ENCODE measurements at regions not wholly inside any gene's neighbourhood (a gene's known extent, or its start where the extent isn't known, plus 50 kb on each side); places are given as distances from the start of the nearest gene placed in this dataset.

GRCh38 chr2:58928973-58929372, 687.8 kb upstream of the FANCL start:
- TF ChIP-seq CTCF (IDR thresholded peaks at IDR 0.05; ENCODE audit: low read depth, low read length): no peak
- no peak for DNase-seq
- Histone ChIP-seq H3K27me3 (no peaks in the 10 kb centered on the region), H3K4me1 (no peaks in the 10 kb centered on the region), H3K9me3 (no peaks in the 10 kb centered on the region), H3K4me3 (ENCODE audit: low read depth, low read length) (no peak overlapping the region), H3K36me3 (no peaks in the 10 kb centered on the region)

- Histone ChIP-seq H3K4me3 (ENCODE audit: low read depth, low read length) (no peak overlapping the region), H3K4me1 (no peaks in the 10 kb centered on the region), H3K36me3 (no peaks in the 10 kb centered on the region), H3K9me3 (no peaks in the 10 kb centered on the region), H3K27me3 (no peaks in the 10 kb centered on the region)
- DNase-seq: no peak
- no peak for TF ChIP-seq CTCF (IDR thresholded peaks at IDR 0.05; ENCODE audit: low read depth, low read length)
Measured at GRCh38 chr2:58928391-58928790, 687.3 kb upstream of the FANCL start.

- Histone ChIP-seq H3K4me1 (no peaks in the 10 kb centered on the region), H3K36me3 (no peaks in the 10 kb centered on the region), H3K27me3 (no peaks in the 10 kb centered on the region), H3K4me3 (ENCODE audit: low read depth, low read length) (no peak overlapping the region), H3K9me3 (no peaks in the 10 kb centered on the region)
- no peak for DNase-seq
- TF ChIP-seq CTCF (IDR thresholded peaks at IDR 0.05; ENCODE audit: low read depth, low read length): no peak
Measured at GRCh38 chr2:58926112-58926511, 685.0 kb upstream of the FANCL start.

GRCh38 chr2:58925676-58926081, 684.6 kb upstream of the FANCL start:
- DNase-seq: no peak
- Histone ChIP-seq H3K9me3 (no peaks in the 10 kb centered on the region), H3K27me3 (no peaks in the 10 kb centered on the region), H3K4me3 (ENCODE audit: low read depth, low read length) (no peak overlapping the region), H3K4me1 (no peaks in the 10 kb centered on the region), H3K36me3 (no peaks in the 10 kb centered on the region)
- TF ChIP-seq CTCF (IDR thresholded peaks at IDR 0.05; ENCODE audit: low read depth, low read length): no peak

GRCh38 chr2:58923869-58924268, 682.7 kb upstream of the FANCL start:
- Histone ChIP-seq H3K27me3 (no peaks in the 10 kb centered on the region), H3K36me3 (no peaks in the 10 kb centered on the region), H3K4me3 (ENCODE audit: low read depth, low read length) (no peak overlapping the region), H3K9me3 (no peaks in the 10 kb centered on the region), H3K4me1 (no peaks in the 10 kb centered on the region)
- no peak for DNase-seq
- no peak for TF ChIP-seq CTCF (IDR thresholded peaks at IDR 0.05; ENCODE audit: low read depth, low read length)

GRCh38 chr2:58922245-58922644, 681.1 kb upstream of the FANCL start:
- DNase-seq: no peak
- no peaks in the 10 kb centered on the region for H3K36me3 ChIP-seq
- no peak for TF ChIP-seq CTCF (IDR thresholded peaks at IDR 0.05; ENCODE audit: low read depth, low read length)
- no peaks in the 10 kb centered on the region for H3K4me1 ChIP-seq
- no peaks in the 10 kb centered on the region for H3K9me3 ChIP-seq
- no peaks in the 10 kb centered on the region for H3K27me3 ChIP-seq
- H3K4me3 ChIP-seq (ENCODE audit: low read depth, low read length): no peak overlapping the region

Data from BE2C (cell line).